ENCODE measurements at regions not wholly inside any gene's neighbourhood (a gene's known extent, or its start where the extent isn't known, plus 50 kb on each side); places are given as distances from the start of the nearest gene placed in this dataset.
"Not testable (repeated sequence)": the region's sequence is repeated elsewhere in the genome, so short reads cannot be mapped to it uniquely, and the experiment has no call there.

DNA sequence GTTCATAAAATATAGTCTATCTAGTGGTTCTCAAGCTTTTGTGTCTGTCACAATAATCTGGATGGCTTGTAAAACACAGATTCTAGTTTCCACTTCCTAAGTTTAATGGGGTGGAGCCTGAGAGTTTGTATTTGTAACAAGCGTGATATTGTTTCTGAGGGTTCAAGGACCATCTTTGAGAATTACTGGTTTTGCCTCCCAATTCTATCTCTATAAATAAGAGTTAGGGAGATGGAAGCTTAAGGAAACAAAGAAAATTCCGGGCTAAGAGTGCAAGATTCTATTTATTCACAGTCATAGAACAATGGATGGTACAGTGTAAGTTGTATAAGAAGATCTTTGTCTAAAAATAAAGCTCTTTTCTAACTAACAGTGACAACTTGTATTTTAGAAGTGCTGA lies 55.4 kb upstream of the TRIM77 start:
- H3K36me3 ChIP-seq; H3K4me3 ChIP-seq; intact Hi-C loops (cut with DNase I); DNase-seq; H3K27ac ChIP-seq; H3K27me3 ChIP-seq; H3K9me3 ChIP-seq; H3K4me1 ChIP-seq: not testable (repeated sequence)
- WGBS, 2 donors = 17 to 48% methylated on average over 2 of the region's 2 CpGs

DNA sequence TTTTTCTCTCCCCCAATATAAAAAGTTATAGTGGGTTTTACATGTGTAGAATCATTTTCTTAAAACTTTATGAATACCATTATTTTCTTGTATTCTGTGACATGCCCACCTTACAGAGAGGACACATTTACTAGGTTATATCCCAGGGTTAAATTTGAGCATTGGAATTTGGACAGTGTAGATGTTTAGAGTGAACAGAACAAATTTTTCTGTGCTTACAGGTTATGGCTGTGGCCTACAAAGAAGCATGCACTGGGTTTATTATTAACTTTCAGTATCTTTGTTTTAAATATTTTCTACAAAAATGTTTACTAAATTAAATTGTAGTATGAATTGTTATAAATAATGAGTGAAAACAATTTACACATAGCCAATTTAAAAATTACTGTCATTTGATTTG lies 51.3 kb upstream of the TRIM77 start:
- H3K4me3 ChIP-seq; H3K4me1 ChIP-seq; H3K27ac ChIP-seq; intact Hi-C loops (cut with DNase I); H3K27me3 ChIP-seq; H3K36me3 ChIP-seq; DNase-seq; H3K9me3 ChIP-seq: not testable (repeated sequence)

DNA sequence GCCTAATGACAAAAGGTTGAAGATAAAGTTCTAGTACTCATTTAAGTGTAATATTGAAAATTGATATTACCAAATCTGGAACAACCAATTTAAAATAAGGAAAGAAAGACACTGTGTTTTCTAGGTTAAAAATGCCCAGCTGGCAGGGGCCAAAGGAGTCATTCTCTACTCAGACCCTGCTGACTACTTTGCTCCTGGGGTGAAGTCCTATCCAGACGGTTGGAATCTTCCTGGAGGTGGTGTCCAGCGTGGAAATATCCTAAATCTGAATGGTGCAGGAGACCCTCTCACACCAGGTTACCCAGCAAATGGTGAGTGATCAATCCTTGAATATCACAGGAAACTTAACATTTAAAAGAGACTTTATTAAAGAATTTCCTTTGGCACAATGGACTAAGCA lies 50.7 kb upstream of the TRIM77 start:
- H3K4me3 ChIP-seq; H3K27ac ChIP-seq; H3K4me1 ChIP-seq; H3K27me3 ChIP-seq; H3K9me3 ChIP-seq; DNase-seq; intact Hi-C loops (cut with DNase I); H3K36me3 ChIP-seq: not testable (repeated sequence)
- 68 to 71% methylated on average over 2 of the region's 2 CpGs for WGBS, 2 donors

DNA sequence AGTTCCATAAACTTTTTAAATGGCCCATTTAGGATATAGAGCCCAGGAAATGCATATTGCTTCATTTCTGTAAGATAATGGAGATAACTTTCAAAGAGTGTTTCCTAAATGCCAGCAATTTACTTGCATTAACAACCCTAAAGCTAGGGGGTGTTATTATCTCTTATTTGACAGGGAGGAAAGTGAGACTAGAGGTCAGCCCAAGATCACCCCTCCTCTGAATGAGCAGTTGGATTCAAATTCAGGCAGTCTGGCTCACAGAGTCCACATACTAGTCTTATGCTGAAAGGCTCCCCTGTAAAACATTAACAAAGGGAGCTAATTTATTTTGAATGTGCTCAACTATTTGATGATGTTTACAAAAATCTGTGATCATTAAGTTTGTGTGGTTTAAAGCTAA lies 49.9 kb upstream of the TRIM77 start:
- no peak for TF ChIP-seq POLR2A (IDR thresholded peaks at IDR 0.05)
- TF ChIP-seq POLR2AphosphoS5 (IDR thresholded peaks at IDR 0.05) = no peak
- TF ChIP-seq, protein P1, sequence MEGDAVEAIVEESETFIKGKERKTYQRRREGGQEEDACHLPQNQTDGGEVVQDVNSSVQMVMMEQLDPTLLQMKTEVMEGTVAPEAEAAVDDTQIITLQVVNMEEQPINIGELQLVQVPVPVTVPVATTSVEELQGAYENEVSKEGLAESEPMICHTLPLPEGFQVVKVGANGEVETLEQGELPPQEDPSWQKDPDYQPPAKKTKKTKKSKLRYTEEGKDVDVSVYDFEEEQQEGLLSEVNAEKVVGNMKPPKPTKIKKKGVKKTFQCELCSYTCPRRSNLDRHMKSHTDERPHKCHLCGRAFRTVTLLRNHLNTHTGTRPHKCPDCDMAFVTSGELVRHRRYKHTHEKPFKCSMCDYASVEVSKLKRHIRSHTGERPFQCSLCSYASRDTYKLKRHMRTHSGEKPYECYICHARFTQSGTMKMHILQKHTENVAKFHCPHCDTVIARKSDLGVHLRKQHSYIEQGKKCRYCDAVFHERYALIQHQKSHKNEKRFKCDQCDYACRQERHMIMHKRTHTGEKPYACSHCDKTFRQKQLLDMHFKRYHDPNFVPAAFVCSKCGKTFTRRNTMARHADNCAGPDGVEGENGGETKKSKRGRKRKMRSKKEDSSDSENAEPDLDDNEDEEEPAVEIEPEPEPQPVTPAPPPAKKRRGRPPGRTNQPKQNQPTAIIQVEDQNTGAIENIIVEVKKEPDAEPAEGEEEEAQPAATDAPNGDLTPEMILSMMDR (IDR thresholded peaks at IDR 0.05) = no peak
- TF ChIP-seq EP300 (IDR thresholded peaks at IDR 0.05) = no peak
- intact Hi-C loops (cut with DNase I) = no loop called here
- H3K36me3 ChIP-seq = no peaks in the 10 kb centered on the region
- no peaks in the 10 kb centered on the region for H3K27me3 ChIP-seq
- H3K4me3 ChIP-seq = no peak overlapping the region
- no peak overlapping the region for H3K27ac ChIP-seq
- no peak for DNase-seq
- H3K4me1 ChIP-seq = no peaks in the 10 kb centered on the region
- H3K9me3 ChIP-seq = no peaks in the 10 kb centered on the region
